ENCODE measurements at regions not wholly inside any gene's neighbourhood (a gene's known extent, or its start where the extent isn't known, plus 50 kb on each side); places are given as distances from the start of the nearest gene placed in this dataset.

- TF ChIP-seq, protein P1, sequence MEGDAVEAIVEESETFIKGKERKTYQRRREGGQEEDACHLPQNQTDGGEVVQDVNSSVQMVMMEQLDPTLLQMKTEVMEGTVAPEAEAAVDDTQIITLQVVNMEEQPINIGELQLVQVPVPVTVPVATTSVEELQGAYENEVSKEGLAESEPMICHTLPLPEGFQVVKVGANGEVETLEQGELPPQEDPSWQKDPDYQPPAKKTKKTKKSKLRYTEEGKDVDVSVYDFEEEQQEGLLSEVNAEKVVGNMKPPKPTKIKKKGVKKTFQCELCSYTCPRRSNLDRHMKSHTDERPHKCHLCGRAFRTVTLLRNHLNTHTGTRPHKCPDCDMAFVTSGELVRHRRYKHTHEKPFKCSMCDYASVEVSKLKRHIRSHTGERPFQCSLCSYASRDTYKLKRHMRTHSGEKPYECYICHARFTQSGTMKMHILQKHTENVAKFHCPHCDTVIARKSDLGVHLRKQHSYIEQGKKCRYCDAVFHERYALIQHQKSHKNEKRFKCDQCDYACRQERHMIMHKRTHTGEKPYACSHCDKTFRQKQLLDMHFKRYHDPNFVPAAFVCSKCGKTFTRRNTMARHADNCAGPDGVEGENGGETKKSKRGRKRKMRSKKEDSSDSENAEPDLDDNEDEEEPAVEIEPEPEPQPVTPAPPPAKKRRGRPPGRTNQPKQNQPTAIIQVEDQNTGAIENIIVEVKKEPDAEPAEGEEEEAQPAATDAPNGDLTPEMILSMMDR (IDR thresholded peaks at IDR 0.05 in 4 of 5, conservative IDR thresholded peaks at IDR 0.05 in 1 of 5) = no peak
- TF ChIP-seq POLR2A (IDR thresholded peaks at IDR 0.05) = no peak
Measured at GRCh38 chr2:221204699-221205098, 367.4 kb downstream of the EPHA4 start.

Measured in gastrocnemius medialis (tissue), 4 donors.